Activated T-cell treated with anti-CD3 and anti-CD28 coated beads, Interleukin-2, amount 50 U/mL, for 4 hours (primary cell): ENCODE measurements at regions not wholly inside any gene's neighbourhood (a gene's known extent, or its start where the extent isn't known, plus 50 kb on each side); places are given as distances from the start of the nearest gene placed in this dataset.

Experiments used
- ATAC-seq, 2 donors: fragments of 200-7000 bp; cut with Tn5 transposase; one replicate each; pipeline ENCODE4 v1.10.0; 2021
- DNase-seq: peaks from one replicate; pipeline ENCODE4 v3.0.0-alpha.2; 2020
- H3K27me3 Mint-ChIP-seq: one replicate; pipeline ENCODE4 v1.8.0; 2021; ENCODE audit warnings: low read depth, mixed read lengths
- H3K36me3 Mint-ChIP-seq: one replicate; pipeline ENCODE4 v1.8.0; 2022; ENCODE audit warnings: mixed read lengths; ENCODE audit not compliant: insufficient read depth
- H3K4me1 Mint-ChIP-seq: one replicate; pipeline ENCODE4 v1.8.0; 2021; ENCODE audit warnings: low read depth, mixed read lengths
- H3K4me3 Mint-ChIP-seq: one replicate; pipeline ENCODE4 v1.8.0; 2021; ENCODE audit warnings: mild to moderate bottlenecking, moderate library complexity, mixed read lengths
- H3K9me3 Mint-ChIP-seq: one replicate; pipeline ENCODE4 v1.8.0; 2021; ENCODE audit warnings: mixed read lengths

GRCh38 chr1:47555306-47555705, 117.5 kb downstream of the FOXD2 start:
- DNase-seq (no peak), ATAC-seq (no peak)
- Mint-ChIP-seq H3K4me1 (no peaks in the 10 kb centered on the region), H3K27me3 (peaks cover 18% of the 10 kb centered on the region), H3K9me3 (no peaks in the 10 kb centered on the region), H3K4me3 (no peak overlapping the region), H3K36me3 (no peaks in the 10 kb centered on the region)

DNA sequence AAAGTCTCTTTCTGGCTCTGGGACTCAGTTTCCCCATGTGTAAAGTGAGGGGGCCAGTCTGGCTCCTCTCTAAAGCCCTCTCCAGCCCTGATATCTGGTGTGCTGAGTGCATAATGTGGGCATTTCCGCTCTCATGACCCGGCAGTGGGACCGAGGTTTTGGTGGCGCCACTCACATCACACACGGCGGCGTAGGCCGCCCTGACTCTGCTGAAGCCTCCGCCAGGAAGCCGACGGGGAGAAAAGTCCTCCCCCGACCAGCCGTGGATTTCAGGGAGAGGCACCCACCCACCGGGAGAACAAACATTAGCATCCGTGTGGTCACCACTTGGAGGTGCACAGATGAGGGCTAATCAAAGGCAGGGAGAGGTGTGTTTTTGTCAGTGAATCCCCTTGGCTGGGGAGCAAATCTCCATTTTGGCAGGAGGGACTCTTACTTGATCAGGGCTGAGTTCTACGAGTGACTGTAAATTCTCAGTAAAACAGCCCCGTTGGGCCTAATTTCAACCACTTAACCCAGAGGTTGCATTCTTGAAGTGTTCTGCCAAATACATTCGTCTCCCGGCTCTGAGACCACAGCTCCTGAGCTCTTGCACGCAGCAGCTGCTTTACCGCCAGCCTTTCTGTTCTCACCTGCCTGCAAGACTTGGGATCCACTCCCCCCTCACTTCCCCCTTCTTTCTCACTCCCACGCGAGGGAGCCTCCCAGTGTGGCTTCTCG, 118.2 kb downstream of the FOXD2 start:
- H3K4me3 Mint-ChIP-seq: no peak overlapping the region
- H3K27me3 Mint-ChIP-seq: peaks cover 20% of the 10 kb centered on the region
- no peak for DNase-seq
- no peaks in the 10 kb centered on the region for H3K4me1 Mint-ChIP-seq
- ATAC-seq: no peak
- no peaks in the 10 kb centered on the region for H3K36me3 Mint-ChIP-seq
- no peaks in the 10 kb centered on the region for H3K9me3 Mint-ChIP-seq

DNA sequence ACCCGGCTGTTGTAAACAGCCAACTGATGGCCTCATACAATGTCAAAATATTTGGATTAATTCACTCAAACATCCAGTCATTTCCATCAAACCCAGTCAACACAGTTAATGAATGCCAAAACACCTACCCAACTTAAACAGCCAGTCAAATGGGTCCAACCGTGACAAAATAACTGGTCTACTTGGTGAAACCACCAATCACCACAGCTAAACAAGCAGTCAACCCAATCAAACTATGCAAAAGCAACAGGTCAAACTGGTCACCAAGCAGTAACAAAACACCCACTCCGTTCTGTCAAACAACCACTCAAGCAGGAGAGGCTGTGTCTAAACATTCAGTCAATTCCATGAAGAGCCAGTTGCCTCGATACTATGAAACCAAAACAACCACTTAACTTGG, 119.2 kb downstream of the FOXD2 start:
- no peak for DNase-seq
- no peak for ATAC-seq

DNA sequence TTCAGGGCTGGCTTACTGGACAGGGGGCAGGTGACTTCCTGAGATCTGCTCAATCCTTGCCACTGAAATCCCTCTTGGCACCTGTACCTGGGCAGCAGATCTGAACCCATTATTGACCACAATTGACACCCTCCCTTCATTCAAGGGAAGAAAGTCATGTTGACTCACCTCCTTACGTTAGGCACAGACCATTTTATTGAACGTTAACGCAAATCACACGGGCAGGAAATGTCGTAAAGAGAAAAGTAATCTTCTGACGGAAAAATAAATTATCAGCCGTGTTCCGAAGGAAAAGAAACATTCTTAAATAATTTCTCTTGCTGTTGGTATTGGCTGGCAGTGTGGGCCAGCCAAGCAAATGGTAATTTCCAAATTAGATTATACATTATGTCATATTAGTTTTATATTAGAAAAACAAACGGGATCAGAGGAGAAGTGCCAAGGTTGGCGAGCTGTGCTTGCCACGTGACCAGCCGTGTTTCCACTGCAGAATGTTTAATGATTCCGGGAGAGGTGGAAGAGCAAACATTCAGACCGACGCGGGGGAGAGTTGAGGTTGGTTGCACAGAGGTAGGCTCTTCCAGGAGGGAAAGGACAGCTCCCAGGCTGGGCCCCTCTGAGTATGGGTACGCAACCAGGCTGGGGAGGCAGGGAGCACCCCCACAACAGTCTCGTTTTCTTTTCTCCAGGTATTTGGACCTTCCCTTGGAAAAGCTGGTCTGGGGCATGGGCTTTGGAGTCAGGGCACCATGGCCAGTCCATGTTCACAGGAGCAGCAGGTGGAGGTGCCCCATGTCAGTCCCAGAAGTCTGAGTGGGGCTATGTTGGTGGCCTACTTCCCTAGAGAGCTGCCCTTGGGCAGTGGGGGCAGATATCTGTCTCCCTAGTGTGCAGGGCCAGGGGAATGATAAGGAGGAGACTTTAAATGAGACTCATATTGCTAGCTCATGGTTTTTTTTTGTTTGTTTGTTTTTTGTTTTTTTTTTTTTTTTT, 121.1 kb downstream of the FOXD2 start:
- no peak overlapping the region for H3K4me3 Mint-ChIP-seq

More for the DNA sequence above, 119.2 kb downstream of the FOXD2 start:
- Mint-ChIP-seq H3K4me3 (no peak overlapping the region), H3K36me3 (no peaks in the 10 kb centered on the region), H3K9me3 (no peaks in the 10 kb centered on the region), H3K27me3 (peaks cover 22% of the 10 kb centered on the region), H3K4me1 (no peaks in the 10 kb centered on the region)

DNA sequence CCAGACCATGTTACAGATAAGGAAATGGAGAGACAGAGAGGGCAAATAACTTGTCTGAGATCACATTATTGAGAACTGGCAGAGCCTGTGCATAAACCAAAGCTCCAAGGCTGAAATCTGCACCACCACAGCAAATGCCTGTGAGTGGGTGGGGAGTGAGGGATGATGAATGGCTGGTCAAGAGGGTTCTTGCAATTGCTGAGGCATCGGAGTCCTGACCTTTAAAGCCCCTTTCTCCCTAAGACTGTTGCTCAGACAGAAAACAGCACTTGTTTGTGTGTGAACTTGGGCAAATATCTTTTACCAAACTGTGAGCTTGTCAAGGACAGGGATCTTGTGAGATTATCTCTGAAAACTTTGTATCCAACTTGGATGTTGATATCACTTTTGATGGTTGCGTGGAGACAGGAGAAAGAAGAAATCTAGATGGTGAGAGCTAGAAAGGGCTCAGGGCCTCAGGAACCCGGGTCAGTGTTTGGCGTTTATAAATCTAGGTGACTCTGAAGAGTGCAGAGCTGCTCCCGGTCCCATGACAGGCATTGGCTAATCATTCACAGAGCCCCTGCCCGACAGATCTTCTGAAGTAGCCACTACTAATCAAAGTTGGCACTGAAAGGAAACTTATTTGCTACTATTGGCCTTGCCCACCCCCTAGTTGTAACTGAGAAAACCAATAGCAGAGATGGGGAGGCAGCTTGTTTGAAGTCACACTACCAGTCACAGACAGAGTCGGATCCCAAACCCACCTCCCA, 122.3 kb downstream of the FOXD2 start:
- H3K4me1 Mint-ChIP-seq: no peaks in the 10 kb centered on the region
- peaks cover 19% of the 10 kb centered on the region for H3K27me3 Mint-ChIP-seq
- DNase-seq (no peak), ATAC-seq (no peak)
- no peaks in the 10 kb centered on the region for H3K36me3 Mint-ChIP-seq
- no peak overlapping the region for H3K4me3 Mint-ChIP-seq
- no peaks in the 10 kb centered on the region for H3K9me3 Mint-ChIP-seq

More for the DNA sequence above, 121.1 kb downstream of the FOXD2 start:
- H3K9me3 Mint-ChIP-seq: no peaks in the 10 kb centered on the region
- H3K4me1 Mint-ChIP-seq: no peaks in the 10 kb centered on the region
- ATAC-seq (no peak), DNase-seq (no peak)
- no peaks in the 10 kb centered on the region for H3K36me3 Mint-ChIP-seq
- peaks cover 13% of the 10 kb centered on the region for H3K27me3 Mint-ChIP-seq

- H3K36me3 Mint-ChIP-seq: no peaks in the 10 kb centered on the region
- H3K4me3 Mint-ChIP-seq: no peak overlapping the region
- H3K4me1 Mint-ChIP-seq: no peaks in the 10 kb centered on the region
- DNase-seq: no peak
- ATAC-seq: no peak
- peaks cover 19% of the 10 kb centered on the region for H3K27me3 Mint-ChIP-seq
- H3K9me3 Mint-ChIP-seq: no peaks in the 10 kb centered on the region
Observed at GRCh38 chr1:47561523-47562007, 123.7 kb downstream of the FOXD2 start.

- no peaks in the 10 kb centered on the region for H3K36me3 Mint-ChIP-seq
- H3K4me1 Mint-ChIP-seq: no peaks in the 10 kb centered on the region
- no peak for ATAC-seq
- H3K9me3 Mint-ChIP-seq: no peaks in the 10 kb centered on the region
- H3K27me3 Mint-ChIP-seq: peaks cover 19% of the 10 kb centered on the region
- DNase-seq: no peak
- H3K4me3 Mint-ChIP-seq: no peak overlapping the region
Observed at GRCh38 chr1:47562147-47562546, 124.3 kb downstream of the FOXD2 start.

DNA sequence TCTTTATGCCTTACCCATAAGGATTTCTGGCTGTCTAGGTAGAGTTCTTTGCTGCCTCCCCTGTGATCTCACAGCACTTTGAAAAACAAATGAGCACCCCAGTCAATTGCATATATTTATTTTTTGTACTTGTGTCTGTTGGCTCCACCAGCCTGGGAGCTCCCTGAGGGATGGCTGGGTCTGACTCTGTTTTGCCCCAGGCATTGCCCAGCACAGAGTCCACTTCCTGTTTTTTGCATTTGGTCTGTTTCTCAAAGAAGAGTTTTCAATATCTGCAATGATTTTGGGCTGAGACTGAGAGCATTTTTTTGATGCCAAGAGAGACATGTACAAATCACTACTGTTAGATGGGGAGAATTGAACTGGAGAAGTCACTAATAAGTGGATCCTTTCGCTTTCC, 125.0 kb downstream of the FOXD2 start:
- DNase-seq: no peak
- no peak for ATAC-seq
- Mint-ChIP-seq H3K27me3 (peaks cover 19% of the 10 kb centered on the region), H3K4me3 (no peak overlapping the region), H3K9me3 (no peaks in the 10 kb centered on the region), H3K4me1 (no peaks in the 10 kb centered on the region), H3K36me3 (no peaks in the 10 kb centered on the region)

DNA sequence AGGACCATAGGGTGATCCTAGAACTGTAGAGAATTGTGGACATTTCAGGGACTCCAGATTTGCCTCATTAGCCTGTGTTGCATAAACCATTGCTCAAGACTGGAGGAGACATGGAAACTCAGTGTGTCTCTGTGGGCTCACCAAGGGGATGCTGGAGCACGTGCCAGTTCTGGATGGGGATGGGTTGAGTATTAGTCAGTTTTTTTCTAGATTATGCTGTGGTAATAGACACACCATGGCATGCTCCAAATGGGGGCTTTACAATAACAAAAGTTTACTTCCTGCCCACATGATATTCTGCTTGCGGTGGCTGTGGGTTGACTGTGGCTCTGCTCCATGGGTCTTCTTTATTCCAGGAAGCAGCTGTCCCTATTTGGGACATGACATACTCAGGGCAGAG, 125.4 kb downstream of the FOXD2 start:
- no peak for ATAC-seq
- no peaks in the 10 kb centered on the region for H3K4me1 Mint-ChIP-seq
- peaks cover 19% of the 10 kb centered on the region for H3K27me3 Mint-ChIP-seq
- H3K36me3 Mint-ChIP-seq: no peaks in the 10 kb centered on the region
- no peaks in the 10 kb centered on the region for H3K9me3 Mint-ChIP-seq
- no peak overlapping the region for H3K4me3 Mint-ChIP-seq
- no peak for DNase-seq

DNA sequence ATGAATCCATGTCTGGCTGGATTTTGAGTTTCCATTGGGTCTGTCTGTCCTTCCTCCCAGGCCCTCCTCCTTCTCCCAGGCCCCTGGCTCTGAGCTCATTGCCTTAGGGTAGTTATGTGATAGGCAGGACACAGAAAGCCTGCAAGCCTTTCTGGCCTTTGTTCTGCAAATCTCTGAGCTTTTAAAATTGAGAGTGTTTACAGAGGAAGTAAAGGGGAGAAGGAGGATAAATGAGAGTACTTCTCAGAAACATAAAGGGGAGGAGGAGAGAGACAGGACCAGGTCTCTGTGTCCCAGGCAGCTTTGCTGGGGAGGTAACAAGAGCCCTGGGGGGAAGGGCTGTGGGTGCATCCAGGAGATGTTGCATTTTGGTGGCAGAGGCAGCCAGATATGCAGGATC, 126.7 kb downstream of the FOXD2 start:
- no peaks in the 10 kb centered on the region for H3K9me3 Mint-ChIP-seq
- ATAC-seq (no peak), DNase-seq (no peak)
- H3K4me3 Mint-ChIP-seq: no peak overlapping the region
- no peaks in the 10 kb centered on the region for H3K4me1 Mint-ChIP-seq
- peaks cover 21% of the 10 kb centered on the region for H3K27me3 Mint-ChIP-seq
- H3K36me3 Mint-ChIP-seq: no peaks in the 10 kb centered on the region

DNA sequence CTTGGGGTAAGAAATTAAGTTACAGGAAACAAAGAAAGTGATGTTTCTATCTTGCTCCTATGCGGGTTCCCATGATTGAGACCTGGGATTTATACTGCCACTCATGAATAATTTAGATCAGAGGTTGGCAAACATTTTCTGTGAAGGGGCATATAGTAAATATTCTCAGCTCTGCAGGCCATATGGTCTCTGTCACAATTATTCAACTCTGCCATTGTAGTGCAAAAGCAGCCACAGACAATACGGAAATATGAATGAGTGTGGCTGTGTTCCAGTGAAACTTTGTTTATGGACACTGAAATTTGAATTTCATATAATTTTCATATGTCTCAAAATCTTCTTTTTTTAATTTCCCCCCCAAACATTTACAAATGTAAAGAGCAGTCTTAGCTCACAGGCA, 127.2 kb downstream of the FOXD2 start:
- Mint-ChIP-seq H3K4me1 (no peaks in the 10 kb centered on the region), H3K36me3 (no peaks in the 10 kb centered on the region), H3K27me3 (peaks cover 26% of the 10 kb centered on the region), H3K4me3 (no peak overlapping the region), H3K9me3 (no peaks in the 10 kb centered on the region)
- DNase-seq (no peak), ATAC-seq (no peak)

DNA sequence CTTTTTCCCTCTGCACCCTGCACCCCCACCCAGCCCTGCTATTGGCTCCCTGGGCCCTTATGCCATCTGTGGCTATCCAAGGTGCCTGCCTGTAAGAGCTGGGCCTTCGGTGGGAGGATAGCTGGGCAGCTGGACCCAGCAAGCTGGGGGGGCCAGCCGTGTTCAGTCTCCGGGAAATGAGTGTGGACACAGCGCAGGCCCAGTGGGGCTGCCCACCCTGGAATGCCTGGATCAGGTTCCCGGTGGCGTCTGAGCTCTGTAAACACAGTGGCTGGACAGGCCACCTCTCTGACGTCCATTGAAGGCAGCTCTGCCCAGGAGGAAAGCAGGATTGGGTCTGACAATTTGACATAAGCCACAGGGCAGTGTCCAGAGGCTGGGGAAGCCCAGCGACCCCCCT, 127.8 kb downstream of the FOXD2 start:
- Mint-ChIP-seq H3K9me3 (no peaks in the 10 kb centered on the region), H3K4me3 (no peak overlapping the region), H3K36me3 (no peaks in the 10 kb centered on the region)

GRCh38 chr1:47568763-47569162, 130.9 kb downstream of the FOXD2 start:
- peaks cover 22% of the 10 kb centered on the region for H3K27me3 Mint-ChIP-seq
- DNase-seq (no peak), ATAC-seq (no peak)
- H3K4me1 Mint-ChIP-seq: no peaks in the 10 kb centered on the region
- H3K36me3 Mint-ChIP-seq: no peaks in the 10 kb centered on the region
- H3K9me3 Mint-ChIP-seq: no peaks in the 10 kb centered on the region
- H3K4me3 Mint-ChIP-seq: no peak overlapping the region

More for the DNA sequence above, 127.8 kb downstream of the FOXD2 start:
- Mint-ChIP-seq H3K4me1 (no peaks in the 10 kb centered on the region), H3K27me3 (peaks cover 22% of the 10 kb centered on the region)
- ATAC-seq (no peak), DNase-seq (no peak)

GRCh38 chr1:47569261-47569660, 131.4 kb downstream of the FOXD2 start:
- Mint-ChIP-seq H3K4me1 (no peaks in the 10 kb centered on the region), H3K4me3 (no peak overlapping the region), H3K9me3 (no peaks in the 10 kb centered on the region), H3K27me3 (peaks cover 18% of the 10 kb centered on the region), H3K36me3 (no peaks in the 10 kb centered on the region)
- ATAC-seq (no peak), DNase-seq (no peak)
